Cardiac fibroblast (primary cell): ENCODE measurements at regions not wholly inside any gene's neighbourhood (a gene's known extent, or its start where the extent isn't known, plus 50 kb on each side); places are given as distances from the start of the nearest gene placed in this dataset.
"Not testable (repeated sequence)": the region's sequence is repeated elsewhere in the genome, so short reads cannot be mapped to it uniquely, and the experiment has no call there.

Source experiments
- DNase-seq, 2 donors: peaks; one replicate each; pipeline versions ENCODE4 v3.0.0 to v3.0.0-alpha.2; 2010; ENCODE audit warnings: low read depth in 2 of 2
- H3K4me3 ChIP-seq, 2 donors: replicated peaks in 1 of 2; 1 replicate in 1 of 2; 2 replicates in 1 of 2; pipeline ENCODE4 v1.5.1; 2011; ENCODE audit warnings: low read depth in 2 of 2, low read length in 2 of 2, mild to moderate bottlenecking in 2 of 2, moderate library complexity in 1 of 2
- CTCF ChIP-seq: IDR thresholded peaks from one replicate; pipeline ENCODE4 v1.5.1; 2011; ENCODE audit warnings: low read depth, mild to moderate bottlenecking, low read length, inconsistent platforms

- H3K4me3 ChIP-seq, result no peak overlapping the region
- DNase-seq, result no peak
- TF ChIP-seq CTCF, result no peak
Measured at GRCh38 chr2:144774809-144775208, 254.9 kb upstream of the ZEB2 start.

GRCh38 chr2:144771348-144771747 is 251.4 kb upstream of the ZEB2 start:
- DNase-seq, result no peak
- no peak overlapping the region for H3K4me3 ChIP-seq

GRCh38 chr2:144770616-144771230 is 250.8 kb upstream of the ZEB2 start:
- H3K4me3 ChIP-seq, result no peak overlapping the region
- TF ChIP-seq CTCF, result no peak
- DNase-seq, result no peak

More at GRCh38 chr2:144771348-144771747, 251.4 kb upstream of the ZEB2 start:
- no peak for TF ChIP-seq CTCF

GRCh38 chr2:144760939-144761338 is 241.0 kb upstream of the ZEB2 start:
- DNase-seq, H3K4me3 ChIP-seq: not testable (repeated sequence)

DNA sequence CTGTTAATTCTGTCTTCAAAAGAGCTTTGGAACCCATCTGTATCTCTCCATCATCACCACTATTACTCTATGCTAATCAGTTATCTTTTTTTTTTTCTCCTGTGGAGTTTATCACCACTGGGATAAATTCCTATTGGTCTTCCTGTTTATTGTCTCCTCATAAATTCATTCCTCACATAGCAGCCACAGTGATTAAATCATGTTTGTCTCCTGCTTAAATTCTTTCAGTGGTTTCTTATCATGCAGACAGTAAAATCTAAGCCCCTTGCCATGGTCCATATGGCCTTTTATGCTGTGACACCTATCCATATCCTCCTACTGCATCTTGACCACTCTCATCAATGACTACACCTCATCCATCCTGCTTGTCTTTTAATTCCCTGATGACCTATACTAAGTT is 239.8 kb upstream of the ZEB2 start:
- no peak overlapping the region for H3K4me3 ChIP-seq
- no peak for TF ChIP-seq CTCF
- DNase-seq, result no peak

DNA sequence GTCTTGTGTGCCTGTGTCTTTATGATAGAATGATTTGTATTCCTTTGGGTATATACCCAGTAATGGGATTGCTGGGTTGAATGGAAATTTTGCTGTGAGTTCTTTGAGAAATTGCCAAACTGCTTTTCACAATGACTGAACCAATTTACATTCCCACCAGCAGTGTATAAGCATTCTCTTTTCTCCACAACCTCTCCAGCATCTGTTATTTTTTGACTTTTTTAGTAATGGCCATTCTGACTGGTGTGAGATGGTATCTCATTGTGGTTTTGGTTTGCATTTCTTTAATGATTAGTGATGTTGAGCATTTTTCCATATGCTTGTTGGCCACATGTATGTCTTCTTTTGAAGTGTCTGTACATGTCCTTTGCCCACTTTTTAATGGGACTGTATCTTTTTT is 238.3 kb upstream of the ZEB2 start:
- not testable (repeated sequence) for DNase-seq, H3K4me3 ChIP-seq

- H3K4me3 ChIP-seq, result no peak overlapping the region
- TF ChIP-seq CTCF, result no peak
- peak; percentile 14 to 51 for DNase-seq
Measured at GRCh38 chr2:144753416-144753815, 233.5 kb upstream of the ZEB2 start.

GRCh38 chr2:144751142-144751905 is 231.4 kb upstream of the ZEB2 start:
- H3K4me3 ChIP-seq, result no peak overlapping the region
- TF ChIP-seq CTCF, result no peak
- no peak for DNase-seq
